BJ (cell line): ENCODE measurements at regions not wholly inside any gene's neighbourhood (a gene's known extent, or its start where the extent isn't known, plus 50 kb on each side); places are given as distances from the start of the nearest gene placed in this dataset.

Experiments used
- CTCF ChIA-PET: fragments of 350-600 bp; formaldehyde crosslinking; extraction: SDS; loops from one replicate; lab custom pipeline; 2021; ENCODE audit warnings: antibody characterized with exemption, inconsistent platforms; lab: Yijun Ruan, JAX
- POLR2A ChIA-PET: fragments of 300-600 bp; sonication (Branson Sonifier 250); formaldehyde crosslinking; extraction: SDS; loops from one replicate; lab custom pipeline; 2021; ENCODE audit warnings: antibody characterized with exemption; lab: Charles Lee
- DNase-seq: peaks from one replicate; pipeline ENCODE4 v3.0.0-alpha.2; 2011; ENCODE audit warnings: low read depth
- H3K27me3 ChIP-seq: 2 replicates; pipeline ENCODE4 v1.6.0; 2011; ENCODE audit warnings: low read length; ENCODE audit not compliant: control insufficient read depth, insufficient read depth
- H3K36me3 ChIP-seq: 2 replicates; pipeline ENCODE4 v1.5.1; 2011; ENCODE audit warnings: low read length; ENCODE audit not compliant: control insufficient read depth, insufficient read depth
- H3K4me3 ChIP-seq: 2 replicates; pipeline ENCODE4 v1.5.1; 2011; ENCODE audit warnings: low read depth, mild to moderate bottlenecking, control low read depth, low read length
- CTCF ChIP-seq: IDR thresholded peaks from 2 replicates; pipeline ENCODE4 v1.5.1; 2011; ENCODE audit warnings: low read depth, mild to moderate bottlenecking, control low read depth, inconsistent platforms, low read length, moderate library complexity; ENCODE audit not compliant: insufficient read depth

- TF ChIP-seq CTCF: no peak
- CTCF ChIA-PET: interaction anchor here (1.4 to 2.8 kb wide), 2 partner anchors 510 to 515 kb away, joined by 4 to 15 read pairs; no protein-coding TSS in a partner anchor
- H3K36me3 ChIP-seq: no peaks in the 10 kb centered on the region
- DNase-seq: no peak
- POLR2A ChIA-PET: no interaction called here
- H3K4me3 ChIP-seq: no peak overlapping the region
- no peaks in the 10 kb centered on the region for H3K27me3 ChIP-seq
These were observed 503.2 kb downstream of the GADD45G start for GRCh38 chr9:90107726-90108655.

DNA sequence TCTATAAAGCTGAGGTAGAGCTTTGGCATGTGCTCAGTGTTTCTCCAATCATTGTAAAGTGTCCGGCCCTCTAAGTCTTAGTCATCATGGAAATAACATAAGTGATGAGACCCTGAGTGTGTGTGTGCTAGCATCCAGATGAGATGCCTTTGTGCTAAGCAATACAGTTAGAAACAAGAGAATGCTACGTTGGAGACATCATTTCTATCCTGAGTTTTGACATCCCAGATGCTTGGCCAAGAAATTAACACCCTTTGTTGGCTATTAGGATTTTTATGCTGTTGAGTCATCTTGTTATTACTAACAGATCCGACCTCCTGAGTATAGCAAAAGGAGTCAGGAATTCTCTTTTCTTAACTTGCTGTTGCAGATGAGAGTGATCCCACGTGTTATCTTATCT is 508.0 kb downstream of the GADD45G start:
- TF ChIP-seq CTCF: no peak
- Histone ChIP-seq H3K27me3 (no peaks in the 10 kb centered on the region), H3K4me3 (no peak overlapping the region), H3K36me3 (no peaks in the 10 kb centered on the region)
- POLR2A ChIA-PET: no interaction called here
- DNase-seq: no peak
- CTCF ChIA-PET: no interaction called here

- CTCF ChIA-PET: interaction anchor here (1.0 kb wide), 1 partner anchor 12 kb away, joined by 4 read pairs; no protein-coding TSS in a partner anchor
- DNase-seq: no peak
- H3K36me3 ChIP-seq: no peaks in the 10 kb centered on the region
- POLR2A ChIA-PET: no interaction called here
- H3K27me3 ChIP-seq: no peaks in the 10 kb centered on the region
- no peak for TF ChIP-seq CTCF
- no peak overlapping the region for H3K4me3 ChIP-seq
These were observed 510.0 kb downstream of the GADD45G start for GRCh38 chr9:90114641-90115425.

DNA sequence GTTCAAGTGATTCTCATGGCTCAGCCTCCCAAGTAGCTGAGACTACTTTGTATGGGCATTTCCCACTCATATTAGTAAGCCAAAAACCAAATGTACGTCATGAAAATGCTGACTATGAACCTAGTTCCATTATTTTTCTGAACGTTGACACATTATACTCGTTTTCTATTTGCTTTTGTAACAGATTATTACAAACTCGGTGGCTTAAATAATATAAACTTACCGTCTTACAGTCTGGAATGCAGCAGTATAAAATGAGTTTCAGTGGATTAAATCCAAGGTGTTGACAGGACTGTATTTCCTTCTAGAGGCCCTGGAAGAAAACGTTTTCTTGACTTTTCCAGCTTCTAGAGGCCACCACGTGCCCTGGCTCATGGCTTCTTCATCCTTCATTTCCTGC is 517.0 kb downstream of the GADD45G start:
- CTCF ChIA-PET: interaction anchor here (0.8 to 2.2 kb wide), 3 partner anchors 20 to 528 kb away, joined by 3 to 9 read pairs (median 3); no protein-coding TSS in a partner anchor
- TF ChIP-seq CTCF: no peak
- H3K36me3 ChIP-seq: no peaks in the 10 kb centered on the region
- no peaks in the 10 kb centered on the region for H3K27me3 ChIP-seq
- H3K4me3 ChIP-seq: no peak overlapping the region
- no peak for DNase-seq
- POLR2A ChIA-PET: no interaction called here

DNA sequence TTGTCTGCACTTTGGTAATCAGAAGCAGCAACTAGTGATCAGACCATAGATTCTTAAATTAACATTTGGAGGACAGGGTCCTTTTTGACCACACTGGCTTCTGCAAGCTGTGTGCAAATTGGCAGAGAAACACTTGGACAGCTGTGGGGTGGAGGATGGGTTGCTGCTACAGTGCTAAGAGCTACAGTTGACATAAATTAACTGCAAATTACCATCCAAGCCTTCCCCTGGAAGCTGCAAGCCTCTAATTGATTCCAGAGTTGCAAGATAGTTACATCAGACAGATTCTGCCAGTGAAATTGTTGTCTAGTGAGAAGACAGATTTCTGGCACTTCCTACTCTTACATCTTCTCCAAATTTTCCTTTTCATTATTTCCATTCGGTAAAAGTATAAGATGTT is 517.7 kb downstream of the DIRAS2 start:
- TF ChIP-seq CTCF: no peak
- no peak overlapping the region for H3K4me3 ChIP-seq
- ChIA-PET POLR2A (no interaction called here), CTCF (no interaction called here)
- DNase-seq: no peak
- no peaks in the 10 kb centered on the region for H3K36me3 ChIP-seq
- no peaks in the 10 kb centered on the region for H3K27me3 ChIP-seq
